ENCODE measurements at regions not wholly inside any gene's neighbourhood (a gene's known extent, or its start where the extent isn't known, plus 50 kb on each side); places are given as distances from the start of the nearest gene placed in this dataset.

DNA sequence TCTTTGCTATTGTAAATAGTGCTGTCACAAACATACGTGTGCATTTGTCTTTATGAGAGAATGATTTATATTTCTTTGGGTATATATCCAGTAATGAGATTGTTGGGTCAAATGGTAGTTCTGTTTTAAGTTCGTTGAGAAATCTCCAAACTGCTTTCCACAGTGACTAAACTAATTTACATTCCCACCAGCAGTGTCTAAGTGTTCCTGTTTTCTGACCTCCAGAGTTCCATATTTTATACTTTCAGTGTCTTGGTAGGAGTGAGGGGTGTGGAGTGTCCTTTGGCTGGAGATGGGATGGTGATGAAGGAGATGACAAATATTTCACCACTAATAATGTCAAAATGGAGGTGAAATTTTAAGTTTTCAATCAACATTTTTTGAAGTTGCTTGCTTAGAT is 86.4 kb downstream of the DACT1 start:
- 63 to 71% methylated on average over 2 of the region's 2 CpGs for WGBS, 2 donors
- Histone ChIP-seq H3K27ac (no peak overlapping the region), H3K36me3 (no peaks in the 10 kb centered on the region), H3K4me1 (peaks cover 0 to 5% (median 0%) of the 10 kb centered on the region in 4 donors), H3K9me3 (no peaks in the 10 kb centered on the region), H3K27me3 (no peaks in the 10 kb centered on the region), H3K4me3 (no peak overlapping the region)
- TF ChIP-seq EP300 (IDR thresholded peaks at IDR 0.05) = no peak
- TF ChIP-seq POLR2A (IDR thresholded peaks at IDR 0.05) = no peak
- no peak for TF ChIP-seq CTCF (IDR thresholded peaks at IDR 0.05)
- no peak for TF ChIP-seq POLR2AphosphoS5 (IDR thresholded peaks at IDR 0.05)
- intact Hi-C loops (cut with DNase I) = no loop called here
- DNase-seq = no peak

DNA sequence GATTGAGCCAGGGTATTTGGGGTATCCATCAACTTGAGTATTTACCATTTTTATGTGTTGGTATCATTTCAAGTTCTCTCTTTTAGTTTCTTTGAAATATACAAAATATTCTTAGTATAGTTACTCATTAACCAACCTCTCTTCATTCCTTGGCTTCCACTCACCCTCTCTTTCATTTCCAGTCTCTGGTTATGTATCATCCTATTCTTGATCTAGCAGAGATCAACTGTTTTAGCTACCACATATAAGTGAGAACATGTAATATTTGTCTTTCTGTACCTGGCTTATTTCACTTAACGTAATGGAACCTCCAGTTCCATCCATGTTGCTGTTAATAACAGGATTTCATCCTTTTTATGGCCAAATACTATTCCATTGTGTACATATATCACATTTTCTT is 86.9 kb downstream of the DACT1 start:
- intact Hi-C loops (cut with DNase I) = no loop called here

DNA sequence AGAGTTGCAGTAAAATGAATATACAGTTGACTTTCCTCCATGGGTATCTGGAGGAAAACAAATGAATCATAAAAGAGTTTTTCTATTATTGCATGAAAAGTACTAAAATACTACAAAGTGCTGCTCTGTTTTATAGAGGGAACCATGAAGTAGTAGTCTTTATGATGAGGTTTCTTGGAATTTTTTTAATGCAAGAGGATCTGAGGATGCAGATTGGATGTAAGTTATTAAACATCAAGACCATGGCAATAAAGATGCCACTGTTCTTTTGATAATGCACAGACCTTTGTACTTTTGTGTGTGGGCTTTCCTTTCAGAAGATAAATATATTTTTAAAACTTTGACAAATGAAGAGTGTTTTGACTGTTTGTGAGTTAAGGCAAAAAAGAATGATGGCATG is 87.5 kb downstream of the DACT1 start:
- TF ChIP-seq POLR2A (IDR thresholded peaks at IDR 0.05) (no peak), EP300 (IDR thresholded peaks at IDR 0.05) (no peak), CTCF (IDR thresholded peaks at IDR 0.05) (no peak), POLR2AphosphoS5 (IDR thresholded peaks at IDR 0.05) (no peak)
- no peak for DNase-seq
- Histone ChIP-seq H3K4me3 (no peak overlapping the region), H3K27ac (no peak overlapping the region), H3K9me3 (no peaks in the 10 kb centered on the region), H3K27me3 (no peaks in the 10 kb centered on the region), H3K36me3 (no peaks in the 10 kb centered on the region), H3K4me1 (peaks cover 0 to 5% (median 0%) of the 10 kb centered on the region in 4 donors)
- intact Hi-C loops (cut with DNase I) = no loop called here

More for the DNA sequence above, 86.9 kb downstream of the DACT1 start:
- 78 to 85% methylated on average over 1 of the region's 1 CpG for WGBS, 2 donors
- peaks cover 0 to 5% (median 0%) of the 10 kb centered on the region in 4 donors for H3K4me1 ChIP-seq
- DNase-seq = no peak
- H3K4me3 ChIP-seq = no peak overlapping the region
- H3K36me3 ChIP-seq = no peaks in the 10 kb centered on the region
- H3K27me3 ChIP-seq = no peaks in the 10 kb centered on the region
- TF ChIP-seq EP300 (IDR thresholded peaks at IDR 0.05) (no peak), POLR2A (IDR thresholded peaks at IDR 0.05) (no peak), CTCF (IDR thresholded peaks at IDR 0.05) (no peak), POLR2AphosphoS5 (IDR thresholded peaks at IDR 0.05) (no peak)
- H3K9me3 ChIP-seq = no peaks in the 10 kb centered on the region
- no peak overlapping the region for H3K27ac ChIP-seq

- 59 to 61% methylated on average over 2 of the region's 2 CpGs for WGBS, 2 donors
Observed at GRCh38 chr14:58725871-58726270, 88.1 kb downstream of the DACT1 start.

More at GRCh38 chr14:58725871-58726270, 88.1 kb downstream of the DACT1 start:
- Histone ChIP-seq H3K9me3 (no peaks in the 10 kb centered on the region), H3K4me3 (no peak overlapping the region), H3K27me3 (no peaks in the 10 kb centered on the region), H3K27ac (no peak overlapping the region), H3K36me3 (no peaks in the 10 kb centered on the region), H3K4me1 (peaks cover 0 to 9% (median 0%) of the 10 kb centered on the region in 4 donors)
- intact Hi-C loops (cut with DNase I) = no loop called here
- TF ChIP-seq POLR2AphosphoS5 (IDR thresholded peaks at IDR 0.05) (no peak), EP300 (IDR thresholded peaks at IDR 0.05) (no peak), CTCF (IDR thresholded peaks at IDR 0.05) (no peak), POLR2A (IDR thresholded peaks at IDR 0.05) (no peak)
- DNase-seq = no peak
